PFSK-1 (cell line): ENCODE measurements at regions not wholly inside any gene's neighbourhood (a gene's known extent, or its start where the extent isn't known, plus 50 kb on each side); places are given as distances from the start of the nearest gene placed in this dataset.

Experiments used
- POLR2AphosphoS5 ChIP-seq: IDR thresholded peaks from 2 replicates; pipeline ENCODE4 v1.6.1; 2012; ENCODE audit warnings: low read depth, mild to moderate bottlenecking, control low read depth, low read length, moderate library complexity
- SIN3A ChIP-seq: IDR thresholded peaks from 2 replicates; pipeline ENCODE4 v1.6.1; 2012; ENCODE audit warnings: mild to moderate bottlenecking, low read length, moderate library complexity, borderline replicate concordance; ENCODE audit not compliant: insufficient read depth
- TAF1 ChIP-seq: IDR thresholded peaks from 2 replicates; pipeline ENCODE4 v1.6.1; 2012; ENCODE audit warnings: low read length, control low read depth, borderline replicate concordance; ENCODE audit not compliant: insufficient read depth
- TF ChIP-seq, protein P1 (sequence below), 2 experiments: IDR thresholded peaks; 2 replicates each; pipeline versions ENCODE4 v1.6.1 to v1.8.0; 2011 to 2012; ENCODE audit warnings: low read depth in 2 of 2, low read length in 2 of 2, control low read depth in 1 of 2, inconsistent platforms in 1 of 2, mild to moderate bottlenecking in 1 of 2, moderate library complexity in 1 of 2; ENCODE audit not compliant: insufficient read depth in 1 of 2

DNA sequence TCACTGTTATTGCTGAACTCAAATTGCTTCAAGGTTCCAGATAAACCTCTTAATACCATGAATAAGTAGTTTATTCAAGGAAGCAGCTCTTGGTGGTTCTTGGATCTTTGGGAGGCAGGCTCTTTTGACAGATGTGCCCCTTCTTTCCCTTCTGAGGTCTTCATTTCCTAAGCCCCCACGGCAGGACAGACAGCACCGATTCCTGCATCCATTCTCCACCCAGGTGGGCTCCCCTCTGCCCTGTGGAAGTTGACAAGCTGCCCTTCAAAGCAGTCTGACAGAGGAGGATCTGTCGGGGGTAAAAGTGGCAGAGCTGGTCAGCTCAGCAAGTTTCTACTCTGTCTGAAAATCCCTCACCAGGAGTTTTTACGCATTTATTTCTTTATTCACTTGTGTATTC, 605.3 kb upstream of the B3GAT1 start:
- TF ChIP-seq POLR2AphosphoS5 (no peak), TAF1 (no peak), SIN3A (no peak)
- TF ChIP-seq, protein P1, sequence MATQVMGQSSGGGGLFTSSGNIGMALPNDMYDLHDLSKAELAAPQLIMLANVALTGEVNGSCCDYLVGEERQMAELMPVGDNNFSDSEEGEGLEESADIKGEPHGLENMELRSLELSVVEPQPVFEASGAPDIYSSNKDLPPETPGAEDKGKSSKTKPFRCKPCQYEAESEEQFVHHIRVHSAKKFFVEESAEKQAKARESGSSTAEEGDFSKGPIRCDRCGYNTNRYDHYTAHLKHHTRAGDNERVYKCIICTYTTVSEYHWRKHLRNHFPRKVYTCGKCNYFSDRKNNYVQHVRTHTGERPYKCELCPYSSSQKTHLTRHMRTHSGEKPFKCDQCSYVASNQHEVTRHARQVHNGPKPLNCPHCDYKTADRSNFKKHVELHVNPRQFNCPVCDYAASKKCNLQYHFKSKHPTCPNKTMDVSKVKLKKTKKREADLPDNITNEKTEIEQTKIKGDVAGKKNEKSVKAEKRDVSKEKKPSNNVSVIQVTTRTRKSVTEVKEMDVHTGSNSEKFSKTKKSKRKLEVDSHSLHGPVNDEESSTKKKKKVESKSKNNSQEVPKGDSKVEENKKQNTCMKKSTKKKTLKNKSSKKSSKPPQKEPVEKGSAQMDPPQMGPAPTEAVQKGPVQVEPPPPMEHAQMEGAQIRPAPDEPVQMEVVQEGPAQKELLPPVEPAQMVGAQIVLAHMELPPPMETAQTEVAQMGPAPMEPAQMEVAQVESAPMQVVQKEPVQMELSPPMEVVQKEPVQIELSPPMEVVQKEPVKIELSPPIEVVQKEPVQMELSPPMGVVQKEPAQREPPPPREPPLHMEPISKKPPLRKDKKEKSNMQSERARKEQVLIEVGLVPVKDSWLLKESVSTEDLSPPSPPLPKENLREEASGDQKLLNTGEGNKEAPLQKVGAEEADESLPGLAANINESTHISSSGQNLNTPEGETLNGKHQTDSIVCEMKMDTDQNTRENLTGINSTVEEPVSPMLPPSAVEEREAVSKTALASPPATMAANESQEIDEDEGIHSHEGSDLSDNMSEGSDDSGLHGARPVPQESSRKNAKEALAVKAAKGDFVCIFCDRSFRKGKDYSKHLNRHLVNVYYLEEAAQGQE (IDR thresholded peaks at IDR 0.05; ENCODE audit: insufficient read depth in 1 of 2, low read depth in 2 of 2, low read length in 2 of 2): no peak
